HG02623 (cell line): ENCODE measurements at regions not wholly inside any gene's neighbourhood (a gene's known extent, or its start where the extent isn't known, plus 50 kb on each side); places are given as distances from the start of the nearest gene placed in this dataset.

Experiments used
- ATAC-seq: cut with Tn5 transposase; IDR thresholded peaks from one replicate; pipeline ENCODE4 v1.9.1; 2021; ENCODE audit warnings: moderate library complexity; ENCODE audit not compliant: unreplicated experiment

DNA sequence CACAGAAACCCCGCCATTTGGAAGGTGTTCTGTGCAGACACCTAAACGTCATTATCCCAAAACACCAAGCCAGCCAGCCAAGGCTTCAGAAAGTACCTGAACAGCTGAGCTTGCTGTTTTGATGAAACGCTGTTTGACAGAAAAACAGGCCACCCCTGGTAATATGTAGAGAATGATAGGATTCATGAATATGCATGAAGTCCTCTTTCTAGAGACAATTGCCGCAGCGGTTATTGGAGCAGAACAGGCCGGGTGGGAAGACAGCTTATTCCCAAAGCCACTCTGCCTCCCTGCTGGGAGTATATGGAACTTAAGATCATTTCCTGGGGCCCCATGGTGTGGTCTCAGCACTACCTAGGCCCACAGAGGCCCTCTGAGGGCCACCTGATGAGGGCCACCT is 229.5 kb downstream of the UQCRFS1 start:
- ATAC-seq = no peak

- no peak for ATAC-seq
These were observed 231.0 kb downstream of the UQCRFS1 start for GRCh38 chr19:28981994-28982393.

GRCh38 chr19:28981518-28981917 is 231.4 kb downstream of the UQCRFS1 start:
- no peak for ATAC-seq

- no peak for ATAC-seq
These were observed 232.6 kb downstream of the UQCRFS1 start for GRCh38 chr19:28980236-28980868.

DNA sequence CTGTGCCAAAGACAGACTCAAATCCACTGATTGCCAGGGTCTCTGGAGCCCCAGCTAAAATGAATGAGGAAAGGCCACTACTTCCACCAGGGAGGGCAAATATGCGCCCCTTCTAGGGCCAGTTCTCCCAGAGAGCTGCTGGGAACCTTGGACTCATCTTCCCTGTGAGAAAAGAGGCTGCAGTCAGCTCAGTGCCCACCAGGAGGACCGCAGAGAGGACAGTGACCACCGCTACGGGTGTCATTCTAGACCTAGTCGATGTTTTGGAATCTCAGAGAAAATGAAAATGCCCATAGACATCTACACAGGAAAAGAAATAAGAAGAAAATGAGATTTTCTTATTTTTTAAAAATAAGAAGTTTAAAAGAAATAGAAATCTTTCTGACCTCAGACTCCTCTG is 235.1 kb downstream of the UQCRFS1 start:
- ATAC-seq = no peak

- ATAC-seq = no peak
These were observed 240.7 kb downstream of the UQCRFS1 start for GRCh38 chr19:28972058-28972852.

DNA sequence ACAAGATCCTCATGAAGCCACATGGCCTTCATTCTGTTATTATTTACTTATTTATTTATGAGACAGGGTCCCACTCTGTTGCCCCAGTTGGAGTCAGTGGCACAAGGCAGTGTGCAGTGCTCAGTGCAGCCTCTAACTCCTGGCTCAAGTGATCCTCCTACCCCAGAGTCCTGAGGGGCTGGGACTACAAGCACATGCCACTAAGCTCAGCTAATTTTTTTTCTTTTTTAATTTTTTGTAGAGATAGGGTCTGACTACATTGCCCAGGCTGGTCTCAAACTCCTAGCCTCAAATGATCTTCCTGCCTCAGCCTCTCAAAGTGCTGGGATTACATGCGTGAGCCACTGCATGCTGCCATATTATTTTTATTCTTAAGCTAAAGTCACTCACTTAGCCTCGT is 241.4 kb downstream of the UQCRFS1 start:
- ATAC-seq = no peak

DNA sequence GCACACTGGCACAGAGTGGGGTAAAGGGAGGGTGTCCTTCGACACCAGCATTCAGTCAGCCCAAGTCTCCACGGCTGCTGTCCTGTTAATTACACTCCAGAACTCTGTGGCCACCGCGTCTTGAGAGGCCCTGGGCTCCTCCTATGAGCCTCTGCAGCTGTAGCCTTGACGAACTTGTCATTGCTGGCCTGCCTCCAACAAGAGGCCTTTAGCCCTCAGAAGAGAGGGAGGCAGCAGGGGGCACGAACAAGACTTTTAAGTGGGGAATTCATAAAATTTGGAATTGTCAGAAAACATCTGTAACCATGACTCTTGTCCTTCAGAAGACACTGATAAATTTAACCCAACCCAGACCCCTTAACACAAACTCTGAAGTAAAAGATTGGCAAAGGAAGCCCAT is 241.9 kb downstream of the UQCRFS1 start:
- ATAC-seq = no peak

GRCh38 chr19:28968721-28969120 is 244.2 kb downstream of the UQCRFS1 start:
- no peak for ATAC-seq

GRCh38 chr19:28966737-28967399 is 246.1 kb downstream of the UQCRFS1 start:
- no peak for ATAC-seq

DNA sequence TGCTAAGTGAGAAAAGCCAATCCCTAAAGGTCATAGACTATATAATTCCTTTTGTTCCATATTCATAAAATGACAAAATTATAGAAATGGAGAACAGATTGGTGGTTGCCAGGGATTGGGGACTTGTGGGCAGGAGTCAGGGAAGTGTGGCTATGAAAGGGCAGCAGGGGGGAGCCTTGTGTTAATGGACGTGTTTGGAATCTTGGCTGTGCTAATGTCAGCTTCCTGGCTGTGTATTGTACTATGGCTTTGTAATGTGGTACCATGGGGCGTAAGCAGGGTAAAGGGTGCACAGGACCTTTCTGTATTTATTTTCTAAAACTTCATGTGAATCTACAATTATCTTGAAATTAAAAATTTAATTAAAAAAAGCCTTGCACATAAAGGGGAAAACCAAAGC is 248.5 kb downstream of the UQCRFS1 start:
- ATAC-seq = no peak

DNA sequence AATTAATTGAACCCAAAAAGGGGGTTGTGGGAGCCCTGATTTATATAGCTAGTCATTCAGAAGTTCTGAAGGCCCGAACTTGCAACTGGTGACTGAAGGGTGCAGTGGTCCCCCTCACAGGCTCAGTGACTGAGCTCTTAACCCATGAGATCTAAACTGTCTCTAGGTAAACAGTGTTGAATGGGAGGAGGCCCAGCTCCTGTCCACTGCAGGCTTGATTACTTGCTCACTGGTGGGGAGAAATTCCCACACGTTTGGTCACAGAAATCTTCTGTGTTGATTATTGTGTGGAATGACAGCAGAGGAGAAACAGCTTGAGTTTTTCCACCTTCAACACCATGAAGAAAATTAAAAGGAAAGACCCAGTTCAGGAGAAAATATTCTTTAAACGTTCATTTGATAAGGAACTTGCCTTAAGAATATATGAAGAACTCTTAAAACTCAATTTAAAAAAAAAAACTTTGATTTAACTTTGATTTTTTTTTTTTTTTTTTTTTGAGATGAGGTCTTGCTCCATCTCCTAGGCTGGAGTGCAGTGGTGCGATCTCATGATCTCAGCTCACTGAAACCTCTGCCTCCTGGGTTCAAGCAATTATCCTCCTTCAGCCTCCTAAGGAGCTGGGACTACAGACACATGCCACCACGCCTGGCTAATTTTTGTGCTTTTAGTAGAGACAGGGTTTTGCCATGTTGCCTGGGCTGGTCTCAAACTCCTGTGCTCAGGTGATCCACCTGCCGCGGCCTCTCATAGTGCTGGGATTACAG is 249.3 kb downstream of the UQCRFS1 start:
- ATAC-seq = no peak

DNA sequence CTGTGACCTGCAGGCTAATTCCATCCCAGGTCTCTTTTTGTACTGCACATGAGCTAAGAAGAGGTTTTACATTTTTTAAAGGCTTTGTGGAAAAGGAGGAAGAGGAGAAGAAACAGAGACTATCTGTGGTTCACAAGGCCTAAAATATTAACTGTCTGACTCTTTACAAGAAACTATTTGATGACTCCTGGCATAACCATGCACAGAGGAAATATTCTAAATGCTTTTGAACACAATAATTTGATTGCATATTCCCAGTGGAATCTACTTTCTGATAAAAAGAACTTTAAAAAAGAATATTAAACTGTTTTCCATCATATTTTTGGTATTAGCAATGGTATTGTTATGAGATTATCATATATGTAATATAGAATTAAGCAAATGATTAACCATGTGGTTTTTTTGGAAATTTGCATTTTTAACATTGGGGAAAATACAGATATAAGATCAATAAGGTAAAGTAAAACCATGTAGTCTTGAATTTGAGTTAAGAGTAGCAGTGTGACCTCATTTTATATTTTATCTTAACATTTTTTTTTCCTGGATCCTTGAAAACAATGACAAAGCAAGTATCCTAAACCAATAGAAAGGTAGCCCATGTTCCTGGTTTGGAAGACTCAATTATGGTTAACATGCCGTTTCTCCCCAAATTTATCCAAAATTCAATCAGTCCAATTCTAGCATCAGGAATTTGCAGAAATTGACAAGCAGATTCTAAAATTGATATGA is 251.0 kb downstream of the UQCRFS1 start:
- no peak for ATAC-seq

- no peak for ATAC-seq
These were observed 251.8 kb downstream of the UQCRFS1 start for GRCh38 chr19:28960986-28961705.

DNA sequence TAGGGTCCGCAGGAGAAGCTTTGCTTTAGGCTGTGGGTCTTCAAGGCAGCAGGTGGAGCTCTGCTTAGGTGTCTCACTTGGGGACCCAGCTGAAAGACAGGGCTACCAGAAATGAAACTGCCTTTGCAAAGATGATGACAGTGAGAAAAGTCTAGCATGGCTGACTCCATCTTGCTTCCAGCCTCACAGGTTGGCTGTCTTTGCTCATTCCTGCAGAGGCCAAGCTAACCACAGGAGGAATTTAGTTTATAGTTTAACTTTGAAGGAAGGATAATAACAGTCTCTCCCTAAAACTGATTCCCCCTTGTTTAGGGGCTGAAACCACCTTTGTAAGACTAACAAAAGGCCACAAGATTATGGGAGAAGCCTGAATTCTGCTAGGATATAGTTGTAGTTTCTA is 252.4 kb downstream of the UQCRFS1 start:
- ATAC-seq = no peak

DNA sequence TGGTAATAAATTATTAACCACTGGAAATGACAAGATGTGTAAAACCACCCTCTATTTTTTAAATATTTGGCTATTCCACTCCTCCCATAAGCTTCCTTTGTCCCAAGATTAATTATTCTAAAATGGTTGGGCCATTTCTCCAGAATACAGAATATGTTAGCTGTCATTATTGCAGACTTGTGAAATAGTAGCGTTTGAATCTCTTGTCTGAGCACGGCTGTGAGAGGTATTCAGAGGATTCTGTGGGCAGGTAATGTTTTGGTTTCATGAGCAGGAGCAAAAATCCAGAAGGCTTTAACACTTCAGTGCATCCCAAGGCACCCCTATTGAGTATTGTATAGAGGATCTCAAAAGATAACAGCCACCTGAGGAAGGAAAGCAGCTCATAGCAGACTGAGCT is 256.0 kb downstream of the UQCRFS1 start:
- no peak for ATAC-seq

DNA sequence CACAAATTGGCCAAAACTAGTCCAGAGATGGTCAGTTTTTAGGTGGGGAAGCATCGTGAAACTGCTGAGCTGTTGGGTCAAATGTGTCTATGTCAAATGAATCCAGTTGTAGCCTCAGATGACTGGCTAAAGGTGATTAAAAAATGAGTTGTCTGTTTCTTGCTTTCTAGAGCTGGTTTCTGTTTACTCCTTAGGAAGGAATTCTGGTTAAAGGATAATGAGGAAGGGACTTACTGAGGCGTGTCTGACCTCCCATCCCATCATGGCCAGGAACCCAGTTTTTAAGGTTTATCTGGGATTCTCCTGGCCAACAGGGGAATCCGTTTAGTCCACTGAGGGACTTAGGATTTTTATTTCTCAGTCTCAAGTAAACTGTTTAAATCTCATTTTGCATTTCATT is 256.5 kb downstream of the UQCRFS1 start:
- no peak for ATAC-seq

GRCh38 chr19:28949535-28949934 is 263.4 kb downstream of the UQCRFS1 start:
- ATAC-seq = no peak

DNA sequence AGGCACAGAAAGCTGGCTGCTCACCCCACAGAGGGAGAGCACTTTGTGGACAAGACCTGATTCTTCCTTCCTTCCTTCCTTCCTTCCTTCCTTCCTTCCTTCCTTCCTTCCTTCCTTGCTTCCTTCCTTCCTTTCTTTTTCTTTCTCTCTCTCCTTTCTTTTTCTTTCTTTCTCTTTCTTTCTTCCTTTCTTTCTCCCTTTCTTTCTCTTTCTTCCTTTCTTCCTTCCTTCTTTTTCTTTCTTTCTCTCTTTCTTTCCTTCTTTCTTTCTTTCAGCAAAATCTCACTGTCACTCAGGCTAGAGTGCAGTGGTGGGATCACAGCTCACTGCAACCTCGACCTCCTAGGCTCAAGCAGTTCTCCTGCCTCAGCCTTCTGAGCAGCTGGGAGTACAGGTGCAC is 263.9 kb downstream of the UQCRFS1 start:
- no peak for ATAC-seq

GRCh38 chr19:28948566-28948965 is 264.4 kb downstream of the UQCRFS1 start:
- no peak for ATAC-seq
